NCI-H2029 treated with DMSO at 0.1 percent for 48 hours (cell line): ENCODE measurements at regions not wholly inside any gene's neighbourhood (a gene's known extent, or its start where the extent isn't known, plus 50 kb on each side); places are given as distances from the start of the nearest gene placed in this dataset.

ENCODE experiments used
- DNase-seq: peaks from one replicate; lab custom pipeline; 2025; lab: John Stamatoyannopoulos, UW

- DNase-seq = no peak
Observed at GRCh38 chr18:38415811-38416210, 850.2 kb upstream of the CELF4 start.

DNA sequence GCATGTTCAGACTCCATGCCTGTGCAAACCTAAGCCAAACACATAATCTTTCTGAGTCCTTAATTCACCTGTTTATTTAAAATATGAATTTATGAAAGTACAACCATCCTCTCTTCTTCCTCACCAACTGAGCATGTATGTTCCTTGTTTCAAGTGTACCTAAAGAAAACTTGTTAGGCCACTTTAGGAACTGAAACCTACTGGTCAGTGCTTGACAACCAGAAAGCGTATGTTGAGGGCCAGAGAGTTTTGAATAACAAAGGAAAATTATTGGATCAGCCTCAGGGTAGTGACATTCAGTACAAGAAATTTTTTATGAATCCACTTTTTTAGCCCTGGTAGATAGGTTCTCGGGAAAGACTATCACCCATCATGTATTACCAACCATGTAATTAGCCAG lies 847.6 kb upstream of the CELF4 start:
- no peak for DNase-seq

- DNase-seq = no peak
Observed at GRCh38 chr18:38406607-38407006, 841.0 kb upstream of the CELF4 start.

DNA sequence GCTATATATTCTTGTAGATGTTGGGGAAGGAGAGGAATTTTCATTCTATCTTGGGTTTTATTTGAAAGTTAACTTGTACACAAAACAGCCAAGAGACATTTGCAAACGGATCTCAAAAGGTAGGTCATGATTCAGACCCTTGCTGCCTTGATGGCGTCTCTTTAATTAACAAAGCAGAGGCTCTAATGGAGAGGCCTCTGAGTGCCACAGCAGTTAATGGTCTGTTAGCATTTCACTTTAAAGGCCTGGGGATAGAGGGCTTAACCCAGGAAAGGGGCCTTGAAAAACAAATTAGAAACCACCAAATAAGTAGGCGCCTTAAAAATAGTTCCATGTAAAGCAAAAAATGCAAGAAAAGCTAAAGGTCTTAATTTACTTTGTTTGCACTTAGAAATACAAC lies 836.9 kb upstream of the CELF4 start:
- no peak for DNase-seq

DNA sequence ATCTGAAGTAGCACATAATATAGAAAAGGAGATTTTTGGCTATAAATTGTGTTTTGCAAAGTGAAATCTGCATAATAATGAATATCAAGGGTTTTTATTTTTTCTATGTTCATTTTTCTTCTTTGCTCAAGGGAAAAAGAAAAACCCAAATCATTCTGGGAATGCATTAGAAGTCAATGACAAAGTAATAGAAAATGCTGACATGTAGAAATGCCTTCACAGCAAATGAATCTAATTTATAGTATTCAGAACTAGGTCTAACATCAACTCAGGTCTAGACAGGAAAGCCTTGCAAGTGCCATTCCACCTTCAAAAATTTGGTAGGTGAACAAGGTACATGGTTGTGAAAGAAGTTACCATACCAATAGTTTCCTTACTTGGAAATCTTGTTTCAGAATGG lies 831.5 kb upstream of the CELF4 start:
- DNase-seq = no peak

DNA sequence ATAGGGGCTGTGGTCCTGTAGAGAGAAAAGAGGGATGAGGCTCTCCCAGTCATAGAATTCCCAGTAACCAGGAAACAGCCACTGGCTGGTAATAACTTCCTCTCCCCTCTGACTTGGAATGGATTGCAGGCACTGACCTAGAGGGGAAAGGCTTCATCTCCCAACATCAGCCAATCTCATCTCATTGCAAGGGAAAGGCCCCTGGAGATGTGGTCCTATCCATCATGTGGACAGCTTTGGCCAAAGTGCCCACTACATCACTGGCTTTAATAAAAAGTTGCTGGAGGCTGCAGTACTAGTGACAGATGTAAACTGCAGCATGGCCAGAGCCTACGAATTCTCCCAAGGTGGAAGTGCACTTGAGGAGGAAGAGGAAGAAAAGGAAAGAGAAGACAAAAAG lies 820.5 kb upstream of the CELF4 start:
- no peak for DNase-seq

DNA sequence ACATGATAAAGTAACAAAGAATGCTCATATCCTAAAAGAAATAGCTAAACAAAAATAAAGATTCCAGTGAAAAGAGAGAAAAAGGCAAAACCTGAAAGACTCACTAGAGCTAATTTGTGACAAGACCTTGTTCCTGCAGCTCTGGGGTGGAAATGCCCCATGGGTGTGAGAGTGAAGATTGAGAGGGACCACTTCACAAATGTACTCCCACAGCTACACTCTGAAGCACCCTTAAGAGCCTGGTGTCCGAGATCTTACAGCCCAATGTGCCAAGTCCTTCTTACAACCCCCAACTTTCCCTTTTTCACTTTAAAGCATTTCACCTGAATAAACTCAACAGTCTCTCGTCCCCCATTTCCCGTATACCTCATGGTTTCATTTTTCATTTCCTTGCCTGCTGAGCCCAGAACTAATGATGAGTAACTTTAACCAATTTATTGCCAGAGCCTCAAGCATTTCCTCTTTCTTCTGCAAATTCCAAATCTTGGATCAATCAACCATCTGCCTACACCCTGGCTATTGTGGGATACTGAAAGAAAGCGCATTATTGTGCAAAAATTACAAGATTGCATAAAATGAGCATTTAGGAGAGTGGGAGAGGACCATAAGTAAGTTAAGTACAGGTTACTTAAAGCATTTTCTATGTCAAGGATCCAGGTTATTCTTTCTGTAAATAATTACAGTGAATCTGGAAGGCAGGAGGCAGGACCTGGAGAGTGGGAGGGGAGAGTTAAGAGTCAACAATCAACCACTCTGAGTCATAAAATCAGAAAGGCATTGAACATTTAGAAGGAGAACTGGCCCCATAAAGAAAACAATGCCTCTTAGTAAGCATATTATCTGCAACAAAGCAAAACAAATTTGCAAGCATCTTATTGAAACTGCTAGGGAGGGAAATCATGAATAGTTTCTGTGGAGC lies 804.4 kb upstream of the CELF4 start:
- DNase-seq = no peak

- no peak for DNase-seq
Observed at GRCh38 chr18:38368886-38369285, 803.3 kb upstream of the CELF4 start.

DNA sequence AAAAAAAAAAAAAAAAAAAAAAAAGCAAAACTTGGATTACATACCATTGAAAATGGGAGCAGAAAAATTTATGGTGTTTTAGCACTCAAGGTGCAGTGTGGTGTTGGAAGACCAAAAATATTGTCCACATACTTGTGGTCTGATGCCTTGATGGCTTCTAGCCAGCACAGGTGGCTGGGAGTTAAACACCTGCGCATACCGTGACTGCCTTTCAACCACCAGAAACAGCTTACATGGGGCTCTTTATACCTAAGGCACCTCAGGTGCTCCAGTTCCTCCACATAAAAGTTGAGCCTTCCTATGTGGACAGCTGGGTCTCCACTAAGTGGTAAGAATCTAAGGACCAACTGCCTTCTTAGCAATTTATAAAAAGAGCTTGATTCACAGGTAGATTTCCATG lies 802.6 kb upstream of the CELF4 start:
- DNase-seq = no peak

DNA sequence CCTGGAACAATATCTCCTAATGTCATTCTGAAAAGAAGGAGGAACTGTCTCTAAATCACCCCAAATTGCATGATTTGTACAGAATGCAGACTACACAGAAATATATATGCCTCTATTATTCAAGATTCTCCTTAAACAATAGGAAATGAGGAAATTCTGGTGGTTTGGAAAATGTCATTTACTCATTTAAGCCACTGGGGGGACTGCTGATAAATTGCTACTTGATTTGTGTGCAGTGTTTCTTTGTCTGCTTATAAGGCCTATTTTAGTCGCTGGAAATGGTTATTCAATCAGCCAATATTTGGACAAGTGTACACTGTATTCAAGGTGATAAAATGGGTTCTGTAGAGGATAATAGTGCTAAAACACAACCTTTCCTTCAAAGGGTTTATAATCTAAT lies 801.9 kb upstream of the CELF4 start:
- no peak for DNase-seq

DNA sequence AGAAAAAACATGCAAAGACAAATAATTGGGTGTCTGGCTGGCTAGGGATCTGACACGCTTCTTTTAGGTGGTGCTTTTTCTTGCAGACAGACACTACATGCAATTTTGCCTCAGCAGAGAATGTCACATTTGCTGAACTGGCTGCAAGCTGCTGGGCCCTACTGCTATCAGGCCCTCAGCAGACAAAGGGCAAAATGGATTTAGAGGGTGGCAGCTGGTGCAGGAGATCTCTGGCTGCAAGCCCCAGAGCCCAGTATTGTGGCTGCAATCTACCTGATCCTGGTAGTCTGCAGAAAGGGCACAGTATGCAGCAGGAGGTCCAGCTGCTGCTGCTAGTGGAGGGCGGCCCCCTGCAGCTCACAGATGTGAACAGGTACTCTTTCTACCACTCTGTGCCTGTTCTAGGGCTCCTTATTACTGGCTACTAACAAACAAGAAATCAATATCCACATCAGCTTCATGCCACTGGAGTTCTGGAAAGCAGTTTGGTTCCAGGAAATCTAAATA lies 796.7 kb upstream of the CELF4 start:
- no peak for DNase-seq

DNA sequence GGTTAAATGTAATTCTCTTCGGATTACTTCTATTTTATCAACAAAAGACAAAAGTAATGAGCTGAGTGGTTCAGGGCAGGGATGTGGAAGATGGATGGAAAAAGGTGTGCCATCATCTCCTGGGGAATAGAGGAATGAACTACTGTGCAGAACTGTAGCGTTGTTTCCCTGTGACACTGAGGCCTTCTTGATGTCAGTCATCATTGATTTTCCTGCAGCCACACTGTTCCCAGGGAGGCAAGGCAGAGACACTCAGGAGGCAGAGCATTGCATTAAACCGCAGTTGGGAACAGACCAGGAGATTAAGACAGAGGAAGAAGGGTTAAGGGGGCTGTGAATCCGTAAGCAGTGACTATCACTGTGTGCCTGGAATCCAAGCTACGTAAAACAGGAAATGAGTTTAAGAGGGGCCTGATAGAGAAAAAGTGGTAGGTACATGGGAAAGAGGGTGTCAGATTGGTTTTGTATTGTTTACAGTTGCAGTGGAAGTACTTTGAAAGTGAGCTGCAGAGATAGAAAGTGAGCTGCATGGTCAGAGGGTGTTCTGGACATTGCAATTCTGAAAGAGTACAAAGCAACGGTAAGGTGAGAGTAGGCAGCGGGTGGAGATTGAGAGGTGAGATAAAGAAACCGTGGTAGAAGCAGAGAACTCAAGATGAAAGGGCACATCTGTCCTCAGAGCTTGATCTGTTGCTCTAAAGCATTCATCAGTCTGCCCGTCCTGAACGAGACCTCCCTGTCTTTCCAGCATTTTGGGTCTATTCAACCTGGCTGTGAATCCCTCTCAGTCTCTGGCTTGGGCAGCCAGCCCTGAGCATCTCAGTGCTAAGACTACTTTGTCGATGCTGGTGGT lies 793.4 kb upstream of the CELF4 start:
- no peak for DNase-seq

GRCh38 chr18:38353149-38353548 lies 787.6 kb upstream of the CELF4 start:
- DNase-seq = no peak

DNA sequence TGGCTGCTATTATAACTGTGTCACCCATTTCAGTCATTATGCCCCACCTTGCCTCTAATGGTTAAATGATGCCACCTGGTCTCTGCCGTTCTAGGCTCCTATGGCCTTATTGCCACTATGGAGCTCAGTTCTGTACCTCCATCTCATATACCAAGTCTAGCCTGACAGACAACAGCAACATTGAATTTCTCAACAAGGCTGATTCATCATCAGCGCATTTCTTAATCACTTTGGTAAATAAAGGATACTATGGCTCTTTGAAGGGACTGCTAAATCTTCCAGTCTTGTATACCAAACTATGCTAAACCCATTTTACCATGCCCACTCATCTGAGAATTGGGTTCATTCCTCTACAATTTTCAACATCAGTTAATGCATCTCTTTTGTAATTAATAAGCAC lies 784.5 kb upstream of the CELF4 start:
- DNase-seq = no peak

DNA sequence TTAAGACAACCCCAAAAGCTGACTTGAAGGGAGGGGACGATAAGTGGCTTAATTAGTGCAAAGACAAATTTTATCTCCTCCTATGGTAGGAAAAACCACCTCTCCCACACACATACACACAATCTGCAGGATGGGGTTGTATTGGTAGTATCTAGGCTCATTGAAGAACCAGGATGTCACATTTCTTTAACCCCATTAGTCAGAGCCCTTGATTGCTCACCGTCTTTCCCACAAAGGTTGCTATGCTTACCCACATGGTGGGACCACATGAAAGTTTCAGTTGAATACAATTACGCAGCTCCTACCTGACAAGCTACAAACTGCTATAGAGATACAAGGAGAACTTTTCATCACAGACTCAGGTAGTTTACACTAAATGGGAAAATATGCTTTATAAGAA lies 765.0 kb upstream of the CELF4 start:
- DNase-seq = no peak

- DNase-seq = no peak
Observed at GRCh38 chr18:38329145-38329544, 763.5 kb upstream of the CELF4 start.

GRCh38 chr18:38322206-38322605 lies 756.6 kb upstream of the CELF4 start:
- DNase-seq = no peak

GRCh38 chr18:38321262-38321661 lies 755.7 kb upstream of the CELF4 start:
- no peak for DNase-seq

- DNase-seq = no peak
Observed at GRCh38 chr18:38318416-38318815, 752.8 kb upstream of the CELF4 start.

DNA sequence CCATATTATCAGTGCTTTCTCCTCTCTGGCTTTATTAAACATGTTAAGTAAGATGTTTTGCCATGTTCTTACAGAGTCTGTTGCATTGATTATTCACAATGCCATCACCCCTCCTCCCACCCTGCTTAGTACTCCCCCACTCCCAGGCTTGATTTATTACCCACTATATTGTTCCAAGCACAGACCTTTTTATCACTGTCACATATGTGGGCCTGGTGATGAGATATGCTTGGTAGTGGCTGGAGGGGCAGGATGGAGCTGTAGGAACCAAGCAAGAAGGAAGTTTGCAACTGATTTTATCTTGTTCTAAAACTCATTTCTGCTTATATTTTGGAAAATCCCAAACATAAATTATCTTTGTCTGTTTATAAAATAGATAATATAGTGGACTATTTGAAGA lies 748.2 kb upstream of the CELF4 start:
- DNase-seq = no peak

- DNase-seq = no peak
Observed at GRCh38 chr18:38312532-38312931, 746.9 kb upstream of the CELF4 start.

- DNase-seq = no peak
Observed at GRCh38 chr18:38310936-38311335, 745.3 kb upstream of the CELF4 start.

DNA sequence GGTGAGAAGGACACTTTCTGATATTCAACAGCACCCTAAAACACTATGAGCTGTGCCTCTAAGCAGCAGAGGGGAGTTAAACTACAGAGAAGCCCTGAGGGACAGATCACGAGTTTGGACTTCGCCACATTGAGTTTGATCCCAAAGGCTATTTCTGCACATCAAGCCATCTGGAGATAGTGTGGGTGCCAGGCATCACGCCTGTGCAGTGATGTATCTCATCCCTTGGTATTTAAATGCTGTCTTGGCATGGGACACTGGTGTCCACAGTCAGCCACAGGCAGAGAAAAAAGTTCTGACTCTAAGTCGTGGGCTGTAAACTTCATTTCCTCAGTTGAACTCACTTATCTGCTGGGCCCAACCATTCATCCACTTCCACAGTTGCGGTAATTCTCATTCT lies 742.3 kb upstream of the CELF4 start:
- DNase-seq = no peak
